HepG2 (cell line): ENCODE measurements at regions not wholly inside any gene's neighbourhood (a gene's known extent, or its start where the extent isn't known, plus 50 kb on each side); places are given as distances from the start of the nearest gene placed in this dataset.

ENCODE experiments used
- FOSL1 ChIP-seq: sonication (generic); formaldehyde crosslinking; IDR thresholded peaks from 2 replicates; pipeline ENCODE4 v1.9.0; 2021; ENCODE audit warnings: missing genetic modification reagents, borderline replicate concordance
- KDM1A ChIP-seq: IDR thresholded peaks from 2 replicates; pipeline ENCODE4 v1.6.1; 2016; ENCODE audit warnings: missing compliant biosample characterization
- MYPOP ChIP-seq: sonication (generic); formaldehyde crosslinking; IDR thresholded peaks from 2 replicates; pipeline ENCODE4 v1.8.1; 2023; ENCODE audit warnings: mild to moderate bottlenecking, moderate library complexity, missing genetic modification reagents
- SOX5 ChIP-seq: IDR thresholded peaks from 2 replicates; pipeline ENCODE4 v1.6.1; 2016; ENCODE audit warnings: borderline replicate concordance
- XBP1 ChIP-seq: sonication (generic); formaldehyde crosslinking; IDR thresholded peaks from 2 replicates; pipeline ENCODE4 v1.5.0; 2020; ENCODE audit warnings: missing genetic modification reagents
- ZNF589 ChIP-seq: sonication (generic); formaldehyde crosslinking; conservative IDR thresholded peaks from 2 replicates; pipeline ENCODE4 v1.8.0; 2022; ENCODE audit warnings: mild to moderate bottlenecking, moderate library complexity, missing genetic modification reagents
- ZNF605 ChIP-seq: sonication (generic); formaldehyde crosslinking; IDR thresholded peaks from 2 replicates; pipeline ENCODE4 v1.8.0; 2022; ENCODE audit warnings: mild to moderate bottlenecking, missing genetic modification reagents
- TF ChIP-seq, protein P1 (sequence below): sonication (generic); formaldehyde crosslinking; conservative IDR thresholded peaks from 2 replicates; pipeline ENCODE4 v1.4.0; 2020; ENCODE audit warnings: mild to moderate bottlenecking, missing genetic modification reagents, moderate library complexity
- TF ChIP-seq, protein P2 (sequence below): sonication (generic); formaldehyde crosslinking; IDR thresholded peaks from 2 replicates; pipeline ENCODE4 v1.4.0; 2020; ENCODE audit warnings: missing genetic modification reagents
- TF ChIP-seq, protein P3 (sequence below): sonication (generic); formaldehyde crosslinking; IDR thresholded peaks from 2 replicates; pipeline ENCODE4 v1.8.1; 2023; ENCODE audit warnings: mild to moderate bottlenecking, inconsistent platforms, moderate library complexity, missing genetic modification reagents, borderline replicate concordance
- TF ChIP-seq, protein P4 (sequence below): sonication (generic); formaldehyde crosslinking; IDR thresholded peaks from 2 replicates; pipeline ENCODE4 v1.4.0; 2020; ENCODE audit warnings: missing genetic modification reagents, borderline replicate concordance

GRCh38 chr6:132952031-132952867 is 137.9 kb downstream of the RPS12 start (continued):
- TF ChIP-seq, protein P1, sequence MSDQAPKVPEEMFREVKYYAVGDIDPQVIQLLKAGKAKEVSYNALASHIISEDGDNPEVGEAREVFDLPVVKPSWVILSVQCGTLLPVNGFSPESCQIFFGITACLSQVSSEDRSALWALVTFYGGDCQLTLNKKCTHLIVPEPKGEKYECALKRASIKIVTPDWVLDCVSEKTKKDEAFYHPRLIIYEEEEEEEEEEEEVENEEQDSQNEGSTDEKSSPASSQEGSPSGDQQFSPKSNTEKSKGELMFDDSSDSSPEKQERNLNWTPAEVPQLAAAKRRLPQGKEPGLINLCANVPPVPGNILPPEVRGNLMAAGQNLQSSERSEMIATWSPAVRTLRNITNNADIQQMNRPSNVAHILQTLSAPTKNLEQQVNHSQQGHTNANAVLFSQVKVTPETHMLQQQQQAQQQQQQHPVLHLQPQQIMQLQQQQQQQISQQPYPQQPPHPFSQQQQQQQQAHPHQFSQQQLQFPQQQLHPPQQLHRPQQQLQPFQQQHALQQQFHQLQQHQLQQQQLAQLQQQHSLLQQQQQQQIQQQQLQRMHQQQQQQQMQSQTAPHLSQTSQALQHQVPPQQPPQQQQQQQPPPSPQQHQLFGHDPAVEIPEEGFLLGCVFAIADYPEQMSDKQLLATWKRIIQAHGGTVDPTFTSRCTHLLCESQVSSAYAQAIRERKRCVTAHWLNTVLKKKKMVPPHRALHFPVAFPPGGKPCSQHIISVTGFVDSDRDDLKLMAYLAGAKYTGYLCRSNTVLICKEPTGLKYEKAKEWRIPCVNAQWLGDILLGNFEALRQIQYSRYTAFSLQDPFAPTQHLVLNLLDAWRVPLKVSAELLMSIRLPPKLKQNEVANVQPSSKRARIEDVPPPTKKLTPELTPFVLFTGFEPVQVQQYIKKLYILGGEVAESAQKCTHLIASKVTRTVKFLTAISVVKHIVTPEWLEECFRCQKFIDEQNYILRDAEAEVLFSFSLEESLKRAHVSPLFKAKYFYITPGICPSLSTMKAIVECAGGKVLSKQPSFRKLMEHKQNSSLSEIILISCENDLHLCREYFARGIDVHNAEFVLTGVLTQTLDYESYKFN (CRISPR knock-in tag) = no peak
- TF ChIP-seq KDM1A (CRISPR knock-in tag) (no peak), SOX5 (CRISPR knock-in tag) (peak; percentile 45; the same call in 1 of the 2 replicates), MYPOP (CRISPR knock-in tag) (no peak), FOSL1 (CRISPR knock-in tag) (no peak), ZNF605 (CRISPR knock-in tag) (no peak), XBP1 (CRISPR knock-in tag) (no peak), ZNF589 (no peak)
- TF ChIP-seq, protein P2, sequence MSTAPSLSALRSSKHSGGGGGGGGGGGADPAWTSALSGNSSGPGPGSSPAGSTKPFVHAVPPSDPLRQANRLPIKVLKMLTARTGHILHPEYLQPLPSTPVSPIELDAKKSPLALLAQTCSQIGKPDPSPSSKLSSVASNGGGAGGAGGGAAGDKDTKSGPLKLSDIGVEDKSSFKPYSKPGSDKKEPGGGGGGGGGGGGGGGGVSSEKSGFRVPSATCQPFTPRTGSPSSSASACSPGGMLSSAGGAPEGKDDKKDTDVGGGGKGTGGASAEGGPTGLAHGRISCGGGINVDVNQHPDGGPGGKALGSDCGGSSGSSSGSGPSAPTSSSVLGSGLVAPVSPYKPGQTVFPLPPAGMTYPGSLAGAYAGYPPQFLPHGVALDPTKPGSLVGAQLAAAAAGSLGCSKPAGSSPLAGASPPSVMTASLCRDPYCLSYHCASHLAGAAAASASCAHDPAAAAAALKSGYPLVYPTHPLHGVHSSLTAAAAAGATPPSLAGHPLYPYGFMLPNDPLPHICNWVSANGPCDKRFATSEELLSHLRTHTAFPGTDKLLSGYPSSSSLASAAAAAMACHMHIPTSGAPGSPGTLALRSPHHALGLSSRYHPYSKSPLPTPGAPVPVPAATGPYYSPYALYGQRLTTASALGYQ = no peak
- TF ChIP-seq, protein P3, sequence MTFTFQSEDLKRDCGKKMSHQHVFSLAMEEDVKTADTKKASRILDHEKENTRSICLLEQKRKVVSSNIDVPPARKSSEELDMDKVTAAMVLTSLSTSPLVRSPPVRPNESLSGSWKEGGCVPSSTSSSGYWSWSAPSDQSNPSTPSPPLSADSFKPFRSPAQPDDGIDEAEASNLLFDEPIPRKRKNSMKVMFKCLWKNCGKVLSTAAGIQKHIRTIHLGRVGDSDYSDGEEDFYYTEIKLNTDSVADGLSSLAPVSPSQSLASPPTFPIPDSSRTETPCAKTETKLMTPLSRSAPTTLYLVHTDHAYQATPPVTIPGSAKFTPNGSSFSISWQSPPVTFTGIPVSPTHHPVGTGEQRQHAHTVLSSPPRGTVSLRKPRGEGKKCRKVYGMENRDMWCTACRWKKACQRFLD (CRISPR knock-in tag) = no peak
- TF ChIP-seq, protein P4, sequence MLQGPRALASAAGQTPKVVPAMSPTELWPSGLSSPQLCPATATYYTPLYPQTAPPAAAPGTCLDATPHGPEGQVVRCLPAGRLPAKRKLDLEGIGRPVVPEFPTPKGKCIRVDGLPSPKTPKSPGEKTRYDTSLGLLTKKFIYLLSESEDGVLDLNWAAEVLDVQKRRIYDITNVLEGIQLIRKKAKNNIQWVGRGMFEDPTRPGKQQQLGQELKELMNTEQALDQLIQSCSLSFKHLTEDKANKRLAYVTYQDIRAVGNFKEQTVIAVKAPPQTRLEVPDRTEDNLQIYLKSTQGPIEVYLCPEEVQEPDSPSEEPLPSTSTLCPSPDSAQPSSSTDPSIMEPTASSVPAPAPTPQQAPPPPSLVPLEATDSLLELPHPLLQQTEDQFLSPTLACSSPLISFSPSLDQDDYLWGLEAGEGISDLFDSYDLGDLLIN (CRISPR knock-in tag) = no peak
